ENCODE measurements at regions not wholly inside any gene's neighbourhood (a gene's known extent, or its start where the extent isn't known, plus 50 kb on each side); places are given as distances from the start of the nearest gene placed in this dataset.
A peak's percentile ranks its signal among the peaks of the same experiment; 100 is the strongest.

GRCh38 chr7:114755856-114756255 is 166.0 kb upstream of the MDFIC start:
- no peak for DNase-seq (ENCODE audit: low read depth)
- H3K4me3 ChIP-seq (ENCODE audit: low read depth, low read length), result no peak overlapping the region
- TF ChIP-seq, protein P1, sequence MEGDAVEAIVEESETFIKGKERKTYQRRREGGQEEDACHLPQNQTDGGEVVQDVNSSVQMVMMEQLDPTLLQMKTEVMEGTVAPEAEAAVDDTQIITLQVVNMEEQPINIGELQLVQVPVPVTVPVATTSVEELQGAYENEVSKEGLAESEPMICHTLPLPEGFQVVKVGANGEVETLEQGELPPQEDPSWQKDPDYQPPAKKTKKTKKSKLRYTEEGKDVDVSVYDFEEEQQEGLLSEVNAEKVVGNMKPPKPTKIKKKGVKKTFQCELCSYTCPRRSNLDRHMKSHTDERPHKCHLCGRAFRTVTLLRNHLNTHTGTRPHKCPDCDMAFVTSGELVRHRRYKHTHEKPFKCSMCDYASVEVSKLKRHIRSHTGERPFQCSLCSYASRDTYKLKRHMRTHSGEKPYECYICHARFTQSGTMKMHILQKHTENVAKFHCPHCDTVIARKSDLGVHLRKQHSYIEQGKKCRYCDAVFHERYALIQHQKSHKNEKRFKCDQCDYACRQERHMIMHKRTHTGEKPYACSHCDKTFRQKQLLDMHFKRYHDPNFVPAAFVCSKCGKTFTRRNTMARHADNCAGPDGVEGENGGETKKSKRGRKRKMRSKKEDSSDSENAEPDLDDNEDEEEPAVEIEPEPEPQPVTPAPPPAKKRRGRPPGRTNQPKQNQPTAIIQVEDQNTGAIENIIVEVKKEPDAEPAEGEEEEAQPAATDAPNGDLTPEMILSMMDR (IDR thresholded peaks at IDR 0.05; ENCODE audit: insufficient read depth, low read length), result no peak

DNA sequence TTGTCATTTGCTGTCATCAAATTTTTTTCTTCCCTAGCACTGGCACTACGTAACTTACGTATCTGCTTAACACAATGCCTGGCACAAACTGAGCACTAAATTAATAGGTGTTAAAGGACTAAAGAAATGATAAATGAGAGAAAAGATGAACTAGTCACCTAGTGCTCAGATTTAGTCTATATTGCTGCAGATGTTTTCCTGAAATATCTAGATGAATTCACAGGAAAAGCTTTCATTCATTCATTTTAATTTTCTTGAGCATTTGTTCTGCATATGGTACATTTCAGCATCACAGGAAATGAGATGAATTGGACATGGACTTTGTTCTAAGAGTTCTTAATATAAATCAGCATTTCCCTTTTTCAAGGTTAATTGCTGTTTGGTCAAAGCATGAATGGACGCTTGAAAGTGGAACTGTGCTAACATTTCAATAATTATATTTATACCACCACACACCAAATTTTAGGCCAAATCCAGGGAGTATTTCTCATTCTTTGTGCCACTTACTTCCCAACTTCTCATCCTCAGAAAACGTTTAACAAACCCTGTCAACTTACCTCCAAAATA is 163.2 kb upstream of the MDFIC start:
- TF ChIP-seq, protein P1 (IDR thresholded peaks at IDR 0.05; ENCODE audit: insufficient read depth, low read length), result no peak
- DNase-seq (ENCODE audit: low read depth), result no peak
- H3K4me3 ChIP-seq (ENCODE audit: low read depth, low read length), result no peak overlapping the region

- peak; percentile 13 for DNase-seq (ENCODE audit: low read depth)
- TF ChIP-seq, protein P1 (IDR thresholded peaks at IDR 0.05; ENCODE audit: insufficient read depth, low read length), result no peak
- H3K4me3 ChIP-seq (ENCODE audit: low read depth, low read length), result no peak overlapping the region
These were observed 162.4 kb upstream of the MDFIC start for GRCh38 chr7:114759347-114760062.

DNA sequence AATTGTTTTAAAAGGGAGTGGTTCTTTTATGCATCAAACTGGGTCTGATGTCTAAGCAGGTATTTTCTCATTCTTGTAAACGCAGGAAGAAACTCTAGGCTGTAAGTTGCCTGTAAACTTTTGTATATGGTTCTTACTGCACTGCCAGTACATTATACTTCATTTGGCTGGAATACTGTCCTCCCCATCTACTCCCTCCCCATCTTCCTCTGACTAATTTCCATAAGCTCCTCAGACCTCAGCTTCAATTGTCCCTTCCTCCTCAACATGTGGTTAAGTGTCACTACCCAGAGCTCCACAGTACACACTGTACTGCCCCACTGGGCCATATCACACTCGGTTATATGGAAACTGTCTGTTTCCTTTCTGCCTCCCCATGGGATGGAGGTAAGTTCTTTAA is 161.4 kb upstream of the MDFIC start:
- H3K4me3 ChIP-seq (ENCODE audit: low read depth, low read length), result no peak overlapping the region
- TF ChIP-seq, protein P1 (IDR thresholded peaks at IDR 0.05; ENCODE audit: insufficient read depth, low read length), result no peak
- DNase-seq (ENCODE audit: low read depth), result no peak

DNA sequence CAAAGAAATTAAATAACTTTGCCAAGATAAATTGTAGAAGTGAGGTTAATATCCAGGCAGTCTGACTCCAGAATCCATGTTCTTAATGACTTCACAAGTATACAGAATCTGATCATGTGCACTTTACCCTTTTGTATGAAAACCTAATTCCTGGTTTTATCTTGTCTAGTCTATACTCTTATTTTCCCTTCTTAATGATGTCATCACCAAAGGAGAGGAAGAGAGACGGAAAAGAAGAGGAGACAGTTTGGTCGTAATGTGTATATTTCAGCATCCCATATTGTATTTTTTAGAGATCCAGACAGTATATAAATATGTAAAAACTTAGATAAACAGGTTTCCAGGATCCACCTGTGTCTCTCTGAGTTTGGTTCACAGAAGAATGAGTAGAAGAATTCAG is 159.9 kb upstream of the MDFIC start:
- no peak for DNase-seq (ENCODE audit: low read depth)
- TF ChIP-seq, protein P1 (IDR thresholded peaks at IDR 0.05; ENCODE audit: insufficient read depth, low read length), result no peak
- H3K4me3 ChIP-seq (ENCODE audit: low read depth, low read length), result no peak overlapping the region

DNA sequence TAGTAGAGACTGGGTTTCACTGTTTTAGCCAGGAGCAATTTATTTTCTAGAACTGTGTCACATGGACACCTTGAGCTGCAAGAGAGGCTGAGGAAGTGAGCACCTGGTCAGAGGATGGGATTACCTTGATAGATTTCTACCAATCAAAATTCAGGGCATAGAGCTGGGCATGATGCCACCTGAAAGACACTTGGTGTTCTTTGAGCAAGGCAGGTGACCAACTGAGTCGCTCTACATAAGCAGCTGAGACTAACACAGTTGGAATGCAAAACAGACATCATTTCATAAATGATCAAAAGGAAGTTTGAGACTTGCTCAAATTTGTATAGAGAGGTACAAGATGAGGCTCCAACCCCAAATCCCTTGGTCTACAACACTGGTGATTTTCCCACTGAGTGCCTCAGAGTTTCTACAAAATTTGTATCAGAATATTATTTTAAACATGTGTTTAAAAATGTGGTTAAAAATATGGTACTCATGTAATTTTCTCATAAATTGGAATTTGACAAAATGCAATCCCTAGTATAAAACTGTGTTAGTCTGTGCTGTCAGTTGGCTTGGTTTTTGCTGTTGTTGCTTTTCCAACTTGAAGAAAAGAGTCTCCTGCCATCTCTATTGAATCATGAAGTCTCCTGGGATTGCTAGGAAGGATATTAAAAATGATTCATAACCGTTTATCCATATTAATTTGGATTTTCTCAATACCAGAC is 156.4 kb upstream of the MDFIC start:
- DNase-seq (ENCODE audit: low read depth), result no peak
- H3K4me3 ChIP-seq (ENCODE audit: low read depth, low read length), result no peak overlapping the region
- TF ChIP-seq, protein P1 (IDR thresholded peaks at IDR 0.05; ENCODE audit: insufficient read depth, low read length), result no peak

Data from fibroblast of the aortic adventitia (primary cell).